Small intestine (tissue), 7 donors: ENCODE measurements at regions not wholly inside any gene's neighbourhood (a gene's known extent, or its start where the extent isn't known, plus 50 kb on each side); places are given as distances from the start of the nearest gene placed in this dataset.

ENCODE experiments used
- DNase-seq, 2 donors: peaks; one replicate each; pipeline versions ENCODE4 v3.0.0 to v3.0.0-alpha.2; 2013
- FAIRE-seq: peaks from 2 replicates; lab custom pipeline; 2012; peaks lifted over from hg19 to GRCh38; lab: Jason Lieb, UNC
- H3K27ac ChIP-seq, 3 donors: one replicate each; pipeline ENCODE4 v1.5.1; 2013; ENCODE audit warnings: low read length in 2 of 3, mild to moderate bottlenecking in 2 of 3, control low read depth in 1 of 3, inconsistent platforms in 1 of 3, low read depth in 1 of 3, moderate library complexity in 1 of 3
- H3K27me3 ChIP-seq, 3 donors: one replicate each; pipeline ENCODE4 v1.6.1; 2013; ENCODE audit warnings: low read length in 3 of 3, inconsistent platforms in 1 of 3; ENCODE audit not compliant: control insufficient read depth in 3 of 3, insufficient read depth in 3 of 3
- H3K36me3 ChIP-seq, 3 donors: one replicate each; pipeline ENCODE4 v1.6.1; 2013; ENCODE audit warnings: low read length in 3 of 3, inconsistent platforms in 1 of 3, low read depth in 1 of 3, mild to moderate bottlenecking in 1 of 3, moderate library complexity in 1 of 3; ENCODE audit not compliant: control insufficient read depth in 3 of 3, insufficient read depth in 2 of 3
- H3K4me1 ChIP-seq, 3 donors: one replicate each; pipeline ENCODE4 v1.6.1; 2013; ENCODE audit warnings: low read length in 2 of 3, inconsistent platforms in 1 of 3, low read depth in 1 of 3, mild to moderate bottlenecking in 1 of 3, moderate library complexity in 1 of 3; ENCODE audit not compliant: control insufficient read depth in 3 of 3, insufficient read depth in 2 of 3
- H3K4me3 ChIP-seq, 3 donors: one replicate each; pipeline ENCODE4 v1.5.1; 2013; ENCODE audit warnings: low read length in 3 of 3, control low read depth in 1 of 3, inconsistent platforms in 1 of 3, low read depth in 1 of 3, mild to moderate bottlenecking in 1 of 3, moderate library complexity in 1 of 3
- H3K9me3 ChIP-seq, 2 donors: one replicate each; pipeline ENCODE4 v1.6.1; 2013; ENCODE audit warnings: low read depth in 1 of 2, low read length in 1 of 2; ENCODE audit not compliant: control insufficient read depth in 2 of 2, insufficient read depth in 1 of 2
- WGBS, 3 donors: extraction: QIAGEN DNeasy Blood & Tissue Kit; methylation state at CpG; one replicate each; pipeline ENCODE4 v1.1.7; 2013; 5-methylcytosine and 5-hydroxymethylcytosine counted together
- donor health status: healthy with polysubstance abuse.
- donor health status: control.
- donor health status: control.
- donor health status: Bipolar disorder and iron deficiency.
- donor health status: healthy.

- Histone ChIP-seq H3K27ac (no peak overlapping the region), H3K4me3 (no peak overlapping the region), H3K4me1 (no peaks in the 10 kb centered on the region), H3K9me3 (peaks cover 2 to 15% of the 10 kb centered on the region in 2 donors), H3K36me3 (no peaks in the 10 kb centered on the region), H3K27me3 (no peaks in the 10 kb centered on the region)
- DNase-seq (no peak), FAIRE-seq (no peak)
- 45 to 55% (median 54%) methylated on average over 5 of the region's 5 CpGs for WGBS, 3 donors
Observed at GRCh38 chr4:17166954-17167353, 268.5 kb upstream of the LDB2 start.

- Histone ChIP-seq H3K27me3 (no peaks in the 10 kb centered on the region), H3K9me3 (peaks cover 2 to 15% of the 10 kb centered on the region in 2 donors), H3K27ac (no peak overlapping the region), H3K4me3 (no peak overlapping the region), H3K4me1 (no peaks in the 10 kb centered on the region), H3K36me3 (no peaks in the 10 kb centered on the region)
- DNase-seq (no peak), FAIRE-seq (no peak)
- 81 to 91% (median 89%) methylated on average over 1 of the region's 1 CpG for WGBS, 3 donors
Observed at GRCh38 chr4:17165286-17165685, 266.8 kb upstream of the LDB2 start.

GRCh38 chr4:17164666-17165065, 266.2 kb upstream of the LDB2 start:
- DNase-seq (no peak), FAIRE-seq (no peak)
- Histone ChIP-seq H3K27me3 (no peaks in the 10 kb centered on the region), H3K36me3 (no peaks in the 10 kb centered on the region), H3K27ac (no peak overlapping the region), H3K4me3 (no peak overlapping the region), H3K9me3 (peaks cover 2 to 15% of the 10 kb centered on the region in 2 donors), H3K4me1 (no peaks in the 10 kb centered on the region)
- 64 to 73% (median 71%) methylated on average over 2 of the region's 2 CpGs for WGBS, 3 donors

- H3K36me3 ChIP-seq, result no peaks in the 10 kb centered on the region
- WGBS, 3 donors, result 63 to 89% (median 86%) methylated on average over 3 of the region's 3 CpGs
- no peak overlapping the region for H3K4me3 ChIP-seq
- H3K4me1 ChIP-seq, result no peaks in the 10 kb centered on the region
- no peaks in the 10 kb centered on the region for H3K27me3 ChIP-seq
- DNase-seq (no peak), FAIRE-seq (no peak)
- no peak overlapping the region for H3K27ac ChIP-seq
- H3K9me3 ChIP-seq, result peaks cover 2 to 15% of the 10 kb centered on the region in 2 donors
Observed at GRCh38 chr4:17163156-17163771, 264.8 kb upstream of the LDB2 start.

- no peaks in the 10 kb centered on the region for H3K9me3 ChIP-seq
- no peaks in the 10 kb centered on the region for H3K36me3 ChIP-seq
- H3K27ac ChIP-seq, result no peak overlapping the region
- DNase-seq, result no peak
- 67 to 81% (median 68%) methylated on average over 4 of the region's 4 CpGs for WGBS, 3 donors
- no peak for FAIRE-seq
- no peaks in the 10 kb centered on the region for H3K4me1 ChIP-seq
- H3K4me3 ChIP-seq, result no peak overlapping the region
- no peaks in the 10 kb centered on the region for H3K27me3 ChIP-seq
Observed at GRCh38 chr4:17157304-17157703, 258.9 kb upstream of the LDB2 start.

GRCh38 chr4:17155486-17155885, 257.0 kb upstream of the LDB2 start:
- H3K4me3 ChIP-seq, result no peak overlapping the region
- no peak for FAIRE-seq

GRCh38 chr4:17153572-17153971, 255.1 kb upstream of the LDB2 start:
- FAIRE-seq, result no peak
- H3K4me3 ChIP-seq, result no peak overlapping the region
- WGBS, 3 donors, result 85 to 92% (median 90%) methylated on average over 6 of the region's 6 CpGs

More at GRCh38 chr4:17155486-17155885, 257.0 kb upstream of the LDB2 start:
- Histone ChIP-seq H3K36me3 (no peaks in the 10 kb centered on the region), H3K27me3 (no peaks in the 10 kb centered on the region), H3K4me1 (no peaks in the 10 kb centered on the region), H3K27ac (no peak overlapping the region), H3K9me3 (no peaks in the 10 kb centered on the region)
- DNase-seq, result no peak

GRCh38 chr4:17152941-17153540, 254.6 kb upstream of the LDB2 start:
- Histone ChIP-seq H3K9me3 (no peaks in the 10 kb centered on the region), H3K27ac (no peak overlapping the region), H3K4me1 (no peaks in the 10 kb centered on the region), H3K4me3 (no peak overlapping the region), H3K36me3 (no peaks in the 10 kb centered on the region), H3K27me3 (no peaks in the 10 kb centered on the region)
- DNase-seq (no peak), FAIRE-seq (no peak)
- 27 to 62% (median 42%) methylated on average over 6 of the region's 6 CpGs for WGBS, 3 donors

More at GRCh38 chr4:17153572-17153971, 255.1 kb upstream of the LDB2 start:
- Histone ChIP-seq H3K4me1 (no peaks in the 10 kb centered on the region), H3K27ac (no peak overlapping the region), H3K27me3 (no peaks in the 10 kb centered on the region), H3K9me3 (no peaks in the 10 kb centered on the region), H3K36me3 (no peaks in the 10 kb centered on the region)
- DNase-seq, result no peak
